Neuronal stem cell (in vitro differentiated cells): ENCODE measurements at regions not wholly inside any gene's neighbourhood (a gene's known extent, or its start where the extent isn't known, plus 50 kb on each side); places are given as distances from the start of the nearest gene placed in this dataset.

ENCODE experiments used
- DNase-seq: peaks from one replicate; pipeline ENCODE4 v3.0.0-alpha.2; 2013; ENCODE audit warnings: low spot score
- H2AFZ ChIP-seq: one replicate; pipeline ENCODE4 v1.6.1; 2013; ENCODE audit warnings: mild to moderate bottlenecking, low read length, inconsistent platforms
- H2AK5ac ChIP-seq: 2 replicates; pipeline ENCODE4 v1.6.1; 2013; ENCODE audit warnings: low read depth, mild to moderate bottlenecking, inconsistent platforms, low read length, moderate library complexity, mixed read lengths
- H2BK120ac ChIP-seq: 2 replicates; pipeline ENCODE4 v1.6.1; 2013; ENCODE audit warnings: low read depth, mild to moderate bottlenecking, inconsistent platforms, low read length, moderate library complexity, mixed read lengths
- H2BK12ac ChIP-seq: one replicate; pipeline ENCODE4 v1.6.1; 2013; ENCODE audit warnings: low read length, inconsistent platforms
- H2BK15ac ChIP-seq: 2 replicates; pipeline ENCODE4 v1.6.1; 2013; ENCODE audit warnings: mild to moderate bottlenecking, low read length, inconsistent platforms, mixed read lengths
- H2BK5ac ChIP-seq: one replicate; pipeline ENCODE4 v1.6.1; 2013; ENCODE audit warnings: inconsistent platforms, mild to moderate bottlenecking, low read length, moderate library complexity
- H3K14ac ChIP-seq: one replicate; pipeline ENCODE4 v1.6.1; 2013; ENCODE audit warnings: low read length, inconsistent platforms
- H3K18ac ChIP-seq: 2 replicates; pipeline ENCODE4 v1.6.1; 2013; ENCODE audit warnings: low read length, inconsistent platforms
- H3K23ac ChIP-seq: 2 replicates; pipeline ENCODE4 v1.6.1; 2013; ENCODE audit warnings: low read depth, mild to moderate bottlenecking, mixed read lengths, low read length, inconsistent platforms; ENCODE audit not compliant: poor library complexity
- H3K27ac ChIP-seq: replicated peaks from 3 replicates; pipeline ENCODE4 v1.5.1; 2013; ENCODE audit warnings: low read length, inconsistent platforms
- H3K27me3 ChIP-seq, 3 experiments: 2 replicates each; pipeline ENCODE4 v1.6.1; 2013; ENCODE audit warnings: low read length in 3 of 3, mild to moderate bottlenecking in 2 of 3, inconsistent platforms in 1 of 3, low read depth in 1 of 3, mixed read lengths in 1 of 3, moderate library complexity in 1 of 3; ENCODE audit not compliant: control insufficient read depth in 3 of 3, insufficient read depth in 3 of 3
- H3K36me3 ChIP-seq, 2 donors: replicated peaks in 1 of 2; 2 replicates each; pipeline ENCODE4 v1.6.1; 2013; ENCODE audit warnings: low read length in 2 of 2; ENCODE audit not compliant: control insufficient read depth in 2 of 2, insufficient read depth in 2 of 2
- H3K4ac ChIP-seq: 2 replicates; pipeline ENCODE4 v1.6.1; 2013; ENCODE audit warnings: inconsistent platforms, mild to moderate bottlenecking, low read length, moderate library complexity
- H3K4me1 ChIP-seq, 2 donors: 1 replicate in 1 of 2; 2 replicates in 1 of 2; pipeline ENCODE4 v1.6.1; 2013; ENCODE audit warnings: low read length in 2 of 2, low read depth in 1 of 2; ENCODE audit not compliant: control insufficient read depth in 2 of 2, insufficient read depth in 1 of 2
- H3K4me2 ChIP-seq: one replicate; pipeline ENCODE4 v1.6.1; 2013; ENCODE audit warnings: mild to moderate bottlenecking, low read length, inconsistent platforms; ENCODE audit not compliant: insufficient read depth, poor library complexity, severe bottlenecking
- H3K4me3 ChIP-seq, 2 donors: 2 replicates each; pipeline ENCODE4 v1.5.1; 2013; ENCODE audit warnings: low read length in 2 of 2, mild to moderate bottlenecking in 2 of 2, inconsistent platforms in 1 of 2, moderate library complexity in 1 of 2
- H3K79me1 ChIP-seq: one replicate; pipeline ENCODE4 v1.6.1; 2013; ENCODE audit warnings: low read depth, mild to moderate bottlenecking, inconsistent platforms, low read length, moderate library complexity
- H3K9ac ChIP-seq: one replicate; pipeline ENCODE4 v1.6.1; 2013; ENCODE audit warnings: mild to moderate bottlenecking, low read depth, low read length, inconsistent platforms; ENCODE audit not compliant: poor library complexity
- H3K9me3 ChIP-seq, 2 donors: replicated peaks in 1 of 2; 2 replicates each; pipeline versions ENCODE3 to v1.6.1; 2013; ENCODE audit warnings: low read length in 2 of 2, mild to moderate bottlenecking in 2 of 2, inconsistent platforms in 1 of 2, low read depth in 1 of 2, mixed read lengths in 1 of 2, moderate library complexity in 1 of 2; ENCODE audit not compliant: control insufficient read depth in 2 of 2, insufficient read depth in 1 of 2
- H4K8ac ChIP-seq: one replicate; pipeline ENCODE4 v1.6.1; 2013; ENCODE audit warnings: low read depth, mild to moderate bottlenecking, inconsistent platforms, low read length, moderate library complexity
- H4K91ac ChIP-seq: one replicate; pipeline ENCODE4 v1.6.1; 2013; ENCODE audit warnings: low read length, low read depth, mild to moderate bottlenecking, inconsistent platforms; ENCODE audit not compliant: poor library complexity
- WGBS, 2 donors: extraction: QIAGEN DNeasy Blood & Tissue Kit; methylation state at CpG; one replicate each; pipeline ENCODE4 v1.1.7; 2013; ENCODE audit warnings: missing lambda C conversion rate in 2 of 2, mixed read lengths in 1 of 2; ENCODE audit not compliant: insufficient read length in 2 of 2, insufficient replicate concordance in 1 of 2; ENCODE audit errors: extremely low coverage in 2 of 2; 5-methylcytosine and 5-hydroxymethylcytosine counted together

- Histone ChIP-seq H4K91ac (no peak overlapping the region), H3K36me3 (no peaks in the 10 kb centered on the region), H3K27me3 (no peaks in the 10 kb centered on the region), H3K79me1 (no peaks in the 10 kb centered on the region), H2BK12ac (no peak overlapping the region), H3K4me2 (no peak overlapping the region), H3K23ac (no peak overlapping the region), H3K4me1 (no peaks in the 10 kb centered on the region), H2BK5ac (no peak overlapping the region), H2AFZ (no peak overlapping the region), H2BK15ac (no peak overlapping the region), H3K14ac (no peak overlapping the region), H3K9me3 (no peaks in the 10 kb centered on the region), H3K27ac (no peak overlapping the region), H2AK5ac (no peak overlapping the region), H3K18ac (no peak overlapping the region), H4K8ac (no peak overlapping the region), H3K4me3 (no peak overlapping the region), H2BK120ac (no peak overlapping the region), H3K9ac (no peak overlapping the region), H3K4ac (no peak overlapping the region)
- WGBS, 2 donors, result no CpG with 5 or more reads among the region's 1 CpG
- no peak for DNase-seq
Measured at GRCh38 chr13:84923831-84924230, 875.4 kb downstream of the SLITRK6 start.

- Histone ChIP-seq H4K8ac (no peak overlapping the region), H2BK12ac (no peak overlapping the region), H3K27me3 (no peaks in the 10 kb centered on the region), H3K4ac (no peak overlapping the region), H3K9me3 (no peaks in the 10 kb centered on the region), H3K14ac (no peak overlapping the region), H3K27ac (no peak overlapping the region), H2BK15ac (no peak overlapping the region), H3K36me3 (no peaks in the 10 kb centered on the region), H2BK5ac (no peak overlapping the region), H3K4me1 (no peaks in the 10 kb centered on the region), H2AK5ac (no peak overlapping the region), H3K23ac (no peak overlapping the region), H3K18ac (no peak overlapping the region), H4K91ac (no peak overlapping the region), H3K79me1 (no peaks in the 10 kb centered on the region), H3K4me2 (no peak overlapping the region), H3K4me3 (no peak overlapping the region), H2BK120ac (no peak overlapping the region), H3K9ac (no peak overlapping the region), H2AFZ (no peak overlapping the region)
- DNase-seq, result no peak
- WGBS, 2 donors, result no CpG with 5 or more reads among the region's 4 CpGs
Measured at GRCh38 chr13:84917252-84917878, 881.9 kb downstream of the SLITRK6 start.

DNA sequence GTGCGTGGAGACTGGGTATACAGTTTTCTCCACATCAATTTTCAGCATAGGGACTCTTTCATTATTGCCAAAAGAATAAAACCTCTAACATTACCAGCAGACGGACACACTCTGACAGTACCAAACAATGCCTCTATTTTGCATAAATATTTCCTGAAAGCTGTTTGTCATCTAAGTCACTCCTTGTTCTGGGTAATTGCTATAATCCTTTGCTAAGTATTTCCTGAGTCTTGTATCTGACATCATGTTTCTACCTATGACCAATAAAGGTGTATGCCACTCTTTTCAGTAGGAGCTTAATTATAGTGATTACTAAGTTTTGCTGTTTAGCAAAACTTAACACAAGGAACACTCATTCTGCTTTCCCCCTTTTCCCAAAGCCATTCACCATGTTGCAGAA, 886.5 kb downstream of the SLITRK6 start:
- Histone ChIP-seq H2BK15ac (no peak overlapping the region), H2BK5ac (no peak overlapping the region), H3K27me3 (no peaks in the 10 kb centered on the region), H3K14ac (no peak overlapping the region), H2BK12ac (no peak overlapping the region), H3K79me1 (no peaks in the 10 kb centered on the region), H3K4me2 (no peak overlapping the region), H3K9ac (no peak overlapping the region), H3K4ac (no peak overlapping the region), H4K8ac (no peak overlapping the region), H2AFZ (no peak overlapping the region), H3K4me3 (no peak overlapping the region), H4K91ac (no peak overlapping the region), H3K9me3 (no peaks in the 10 kb centered on the region), H2BK120ac (no peak overlapping the region), H3K4me1 (no peaks in the 10 kb centered on the region), H3K23ac (no peak overlapping the region), H3K18ac (no peak overlapping the region), H3K36me3 (no peaks in the 10 kb centered on the region), H2AK5ac (no peak overlapping the region), H3K27ac (no peak overlapping the region)
- no peak for DNase-seq
- no CpG with 5 or more reads among the region's 2 CpGs for WGBS, 2 donors

- Histone ChIP-seq H3K4ac (no peak overlapping the region), H2BK15ac (no peak overlapping the region), H4K91ac (no peak overlapping the region), H2BK120ac (no peak overlapping the region), H3K4me3 (no peak overlapping the region), H3K9me3 (no peaks in the 10 kb centered on the region), H3K36me3 (no peaks in the 10 kb centered on the region), H3K4me1 (no peaks in the 10 kb centered on the region), H3K18ac (no peak overlapping the region), H3K14ac (no peak overlapping the region), H3K9ac (no peak overlapping the region), H4K8ac (no peak overlapping the region), H3K27me3 (no peaks in the 10 kb centered on the region), H2BK5ac (no peak overlapping the region), H2BK12ac (no peak overlapping the region), H3K27ac (no peak overlapping the region), H2AK5ac (no peak overlapping the region), H2AFZ (no peak overlapping the region), H3K79me1 (no peaks in the 10 kb centered on the region), H3K4me2 (no peak overlapping the region), H3K23ac (no peak overlapping the region)
- no peak for DNase-seq
- no CpG with 5 or more reads among the region's 2 CpGs for WGBS, 2 donors
Measured at GRCh38 chr13:84910423-84910822, 888.8 kb downstream of the SLITRK6 start.
